Activated CD8-positive, alpha-beta memory T cell treated with anti-CD3 and anti-CD28 coated beads for 24 hours (primary cell): ENCODE measurements at regions not wholly inside any gene's neighbourhood (a gene's known extent, or its start where the extent isn't known, plus 50 kb on each side); places are given as distances from the start of the nearest gene placed in this dataset.

Source experiments
- DNase-seq: peaks from one replicate; pipeline ENCODE4 v3.0.0-alpha.2; 2020

DNA sequence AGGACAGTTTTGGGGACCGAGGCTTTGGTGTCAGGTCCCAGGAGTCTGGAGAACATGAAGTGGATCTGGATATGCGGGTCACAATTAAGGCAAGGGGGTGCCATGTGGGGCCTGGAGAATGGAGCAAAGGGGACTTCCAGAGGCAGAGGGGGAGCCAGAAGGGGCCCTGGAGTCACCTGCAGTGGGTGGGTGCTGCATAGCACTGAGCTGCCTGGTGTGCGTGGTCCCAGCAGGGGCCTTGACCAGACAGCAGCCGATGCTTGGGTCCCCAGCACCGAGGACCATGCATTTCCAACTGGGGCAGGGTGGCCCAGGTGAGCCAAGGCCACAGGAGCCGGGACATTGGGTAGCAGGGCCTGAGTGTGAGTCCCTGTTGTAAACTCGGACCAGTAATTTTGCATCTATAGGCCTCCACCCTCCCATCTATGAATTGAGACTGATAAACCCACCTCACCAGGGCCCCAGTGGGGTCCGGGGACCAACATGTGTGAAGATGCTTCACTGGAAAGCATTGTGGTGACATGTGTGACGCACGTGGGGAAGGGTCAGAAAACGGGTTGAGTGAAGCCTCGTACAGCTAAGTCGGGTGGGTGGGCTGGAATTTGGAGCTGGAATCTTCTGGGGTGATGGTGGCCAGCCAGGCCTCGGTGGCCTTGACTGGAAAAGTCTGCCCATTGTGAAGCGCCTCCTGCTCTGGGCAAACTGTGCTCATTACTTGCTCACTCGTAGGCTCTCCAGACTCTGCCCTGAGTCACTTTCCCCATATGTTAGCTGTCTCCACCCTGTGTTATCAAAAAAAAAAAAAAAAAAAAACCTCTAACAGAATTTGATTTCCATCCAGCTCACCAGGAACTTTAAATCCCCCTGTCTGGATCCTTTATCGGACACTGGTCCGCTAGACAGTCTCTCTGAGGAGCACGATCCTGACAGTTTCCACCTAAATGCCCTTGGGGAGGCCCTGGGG lies 90.5 kb upstream of the ZNF469 start:
- DNase-seq = no peak

- no peak for DNase-seq
Measured at GRCh38 chr16:88293097-88293496, 89.7 kb upstream of the ZNF469 start.

DNA sequence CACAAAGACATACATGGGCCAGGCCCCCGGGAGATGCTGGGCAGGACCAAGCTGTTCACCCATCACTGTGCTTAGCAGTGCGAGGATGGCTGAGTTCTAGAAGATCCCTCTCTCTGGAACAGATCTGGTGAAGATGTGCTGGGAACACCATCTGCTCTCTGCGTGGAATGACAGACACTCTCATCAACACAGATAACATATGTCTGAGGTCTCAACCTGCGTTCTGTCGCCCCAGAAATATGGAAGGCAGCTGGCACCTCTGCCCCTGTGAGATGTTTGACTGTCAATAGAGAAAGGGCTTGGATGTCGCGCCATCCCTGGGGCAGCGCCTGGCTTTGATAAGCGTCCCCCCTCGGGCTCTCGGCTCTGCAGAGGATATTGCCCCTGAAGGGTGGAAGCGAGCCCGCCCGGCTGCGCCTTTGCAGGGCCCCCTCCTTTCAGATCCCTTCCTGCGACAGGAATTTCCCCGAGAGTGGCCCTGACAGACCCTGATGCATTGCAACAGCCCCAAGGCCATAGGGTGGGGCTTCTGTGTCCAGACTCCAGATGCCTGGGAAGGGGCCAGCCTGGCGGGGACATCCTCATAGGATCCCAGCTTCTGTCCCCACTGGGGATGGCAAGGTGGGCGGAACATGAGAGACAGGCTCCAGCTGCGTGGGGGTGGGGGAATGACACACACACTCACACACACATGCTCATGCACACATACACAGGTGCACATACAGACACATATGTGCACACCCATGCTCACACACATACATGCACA lies 86.9 kb upstream of the ZNF469 start:
- no peak for DNase-seq

DNA sequence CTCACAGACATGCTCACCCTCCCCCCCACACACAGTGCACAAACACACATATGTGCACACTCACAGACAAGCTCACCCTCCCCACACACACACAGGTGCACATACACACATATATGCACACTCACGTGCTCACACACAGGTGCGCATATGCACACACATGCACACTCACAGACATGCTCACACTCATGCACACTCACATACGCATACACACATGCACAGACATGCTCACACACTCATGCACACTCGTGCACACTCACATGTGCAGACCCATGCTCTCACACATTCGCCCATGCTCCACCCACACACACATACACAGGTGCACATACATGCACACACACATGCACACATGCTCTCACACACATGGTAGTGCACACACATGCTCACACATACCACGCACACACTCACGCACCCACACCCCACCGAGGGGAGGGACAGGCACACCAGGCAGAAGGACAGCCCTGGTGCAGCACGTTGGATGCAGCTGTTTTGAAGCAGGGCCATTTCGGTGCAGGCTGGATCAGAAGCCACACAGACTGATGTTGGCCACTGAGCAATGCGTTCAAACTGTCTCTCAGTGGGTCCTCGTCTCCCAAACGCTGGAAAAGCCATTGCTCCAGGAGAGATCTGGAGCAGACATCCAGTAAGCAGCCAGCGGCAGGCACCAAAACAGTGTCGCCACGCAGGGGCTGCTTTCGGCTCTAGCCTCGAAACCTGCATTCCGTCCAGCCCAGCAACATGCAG lies 86.2 kb upstream of the ZNF469 start:
- DNase-seq = no peak

DNA sequence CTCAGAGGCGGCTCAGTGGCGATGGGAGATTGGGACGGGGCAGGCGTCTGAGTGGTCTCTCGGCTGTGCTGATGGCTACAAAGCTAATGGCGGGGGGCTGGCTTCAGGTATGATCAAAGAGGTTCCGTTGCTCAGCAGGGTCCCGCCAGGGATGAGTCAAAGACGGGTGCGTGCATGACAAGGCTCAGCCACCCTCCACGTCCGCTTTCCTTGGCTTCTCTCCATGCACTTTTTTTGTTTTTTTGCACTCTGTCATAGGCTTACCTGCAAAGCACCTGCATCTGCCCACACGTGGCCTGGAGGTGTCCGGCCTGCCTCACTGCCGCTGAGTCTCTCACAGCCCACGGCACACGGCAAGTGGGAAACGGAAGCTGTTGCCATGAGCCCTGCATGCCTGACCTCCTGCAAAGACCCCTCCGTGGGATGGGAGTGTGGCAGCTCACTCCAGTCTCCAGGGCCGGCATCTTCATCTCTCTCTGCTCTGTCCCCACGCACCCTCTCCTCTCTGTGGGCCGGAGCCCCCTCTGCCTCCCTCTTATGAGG lies 85.5 kb upstream of the ZNF469 start:
- no peak for DNase-seq

DNA sequence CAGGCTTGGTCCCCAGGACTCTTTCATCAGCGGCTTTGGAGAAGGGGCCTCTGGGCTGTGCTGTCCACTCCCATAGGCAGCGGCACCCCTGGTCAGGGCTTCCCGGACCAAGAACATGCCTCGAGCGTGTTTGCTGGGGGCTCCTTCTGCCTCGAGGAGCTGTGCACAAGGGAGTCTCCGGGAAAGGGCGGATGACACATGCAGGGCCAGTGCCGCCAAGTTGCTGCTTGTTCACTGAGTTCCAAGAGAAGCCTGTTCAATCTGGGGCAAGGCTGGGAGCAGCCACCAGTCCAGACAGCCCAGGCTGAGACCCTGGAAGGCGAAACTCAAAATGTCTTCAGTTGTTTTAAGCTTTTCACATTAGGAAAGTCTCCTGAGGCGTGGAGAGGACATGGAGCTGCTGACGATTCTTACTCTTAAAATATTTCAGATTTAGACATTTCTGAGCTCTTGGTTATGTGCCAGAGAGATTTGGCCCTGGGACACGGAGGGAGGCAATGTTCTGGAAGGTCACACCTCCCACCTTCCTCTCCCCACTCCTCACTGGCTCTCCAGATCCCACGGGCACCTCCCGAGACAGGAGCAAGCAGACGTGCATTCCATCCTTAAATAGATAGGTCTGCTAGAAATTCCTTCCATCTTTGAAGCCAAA lies 84.5 kb upstream of the ZNF469 start:
- DNase-seq = no peak

DNA sequence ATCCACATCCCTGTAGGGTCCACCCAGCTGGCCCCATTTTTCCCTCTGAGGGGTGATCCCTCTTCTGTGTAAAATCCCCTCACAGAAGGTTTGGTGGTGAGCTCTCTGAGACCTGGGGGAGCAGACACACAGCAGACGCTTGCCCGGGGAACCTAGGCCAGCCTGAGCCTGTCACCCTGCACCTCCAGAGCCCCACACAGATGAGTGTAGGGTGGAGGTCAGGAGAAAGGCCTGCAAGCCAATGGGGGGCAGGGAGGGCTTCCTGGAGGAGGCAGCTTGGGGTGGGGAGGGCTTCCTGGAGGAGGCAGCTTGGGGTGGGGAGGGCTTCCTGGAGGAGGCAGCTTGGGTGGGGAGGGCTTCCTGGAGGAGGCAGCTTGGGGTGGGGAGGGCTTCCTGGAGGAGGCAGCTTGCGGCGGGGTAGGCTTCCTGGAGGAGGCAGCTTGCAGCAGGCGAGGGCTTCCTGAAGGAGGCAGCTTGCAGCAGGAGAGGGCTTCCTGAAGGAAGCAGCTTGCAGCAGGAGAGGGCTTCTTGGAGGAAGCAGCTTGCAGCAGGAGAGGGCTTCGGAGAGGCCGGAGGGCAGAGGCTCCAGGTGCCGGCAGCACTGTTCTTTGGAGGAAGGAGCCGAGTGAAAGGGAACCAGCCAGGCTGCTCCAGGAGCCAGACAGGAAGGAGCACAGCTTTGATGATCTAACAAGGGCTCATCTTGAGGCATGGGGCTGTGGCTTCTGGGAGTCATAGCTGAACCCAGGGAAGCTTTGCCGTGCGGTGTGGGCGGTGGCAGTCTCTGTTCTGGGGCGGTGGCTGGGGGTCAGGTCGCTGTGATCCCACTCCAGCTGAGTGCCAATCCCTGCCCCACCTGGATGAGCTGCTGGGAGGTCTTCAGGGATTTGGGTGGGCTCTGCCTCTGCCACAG lies 83.7 kb upstream of the ZNF469 start:
- no peak for DNase-seq

- no peak for DNase-seq
Measured at GRCh38 chr16:88299751-88300462, 82.9 kb upstream of the ZNF469 start.

DNA sequence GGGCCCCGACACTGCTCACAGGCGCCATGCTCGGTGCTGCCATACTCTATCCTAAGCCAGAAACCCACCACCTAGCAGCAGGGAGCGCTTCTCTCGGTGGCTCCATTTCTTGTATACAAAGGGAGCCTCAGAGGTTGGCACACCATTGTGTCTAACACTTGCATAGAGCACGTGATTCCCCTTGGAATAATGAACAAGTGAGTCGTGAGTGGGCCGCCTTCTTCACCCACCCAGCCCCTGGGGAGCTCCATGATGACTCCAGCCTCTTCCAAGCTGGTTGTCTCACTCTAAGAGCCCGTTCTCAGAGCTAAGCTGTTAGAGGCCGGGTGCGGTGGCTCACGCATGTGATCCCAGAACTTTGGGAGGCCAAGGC lies 82.3 kb upstream of the ZNF469 start:
- DNase-seq = no peak

- DNase-seq = no peak
Measured at GRCh38 chr16:88301431-88301830, 81.3 kb upstream of the ZNF469 start.

DNA sequence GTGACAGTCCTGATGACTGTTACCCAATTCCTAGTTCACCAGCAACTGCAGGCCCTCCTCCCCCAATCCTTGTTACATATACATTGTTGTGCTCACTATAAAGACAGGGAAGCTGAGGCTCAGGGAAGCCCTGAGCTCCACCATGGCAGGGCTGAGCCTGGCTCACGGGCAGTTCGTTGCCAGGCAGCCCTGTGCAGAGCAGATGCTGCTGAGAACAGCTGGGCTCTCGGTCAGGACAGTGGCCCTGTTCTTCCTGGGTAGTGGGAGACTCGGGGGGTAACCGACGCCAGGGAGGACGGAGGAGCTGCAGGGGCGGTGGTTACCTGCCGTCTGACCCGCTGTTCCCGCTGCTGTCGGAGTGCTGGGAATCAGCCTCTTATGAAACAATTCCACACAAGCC lies 80.9 kb upstream of the ZNF469 start:
- DNase-seq = no peak

- no peak for DNase-seq
Measured at GRCh38 chr16:88302666-88303065, 80.1 kb upstream of the ZNF469 start.

GRCh38 chr16:88303405-88303804 lies 79.4 kb upstream of the ZNF469 start:
- DNase-seq = no peak

DNA sequence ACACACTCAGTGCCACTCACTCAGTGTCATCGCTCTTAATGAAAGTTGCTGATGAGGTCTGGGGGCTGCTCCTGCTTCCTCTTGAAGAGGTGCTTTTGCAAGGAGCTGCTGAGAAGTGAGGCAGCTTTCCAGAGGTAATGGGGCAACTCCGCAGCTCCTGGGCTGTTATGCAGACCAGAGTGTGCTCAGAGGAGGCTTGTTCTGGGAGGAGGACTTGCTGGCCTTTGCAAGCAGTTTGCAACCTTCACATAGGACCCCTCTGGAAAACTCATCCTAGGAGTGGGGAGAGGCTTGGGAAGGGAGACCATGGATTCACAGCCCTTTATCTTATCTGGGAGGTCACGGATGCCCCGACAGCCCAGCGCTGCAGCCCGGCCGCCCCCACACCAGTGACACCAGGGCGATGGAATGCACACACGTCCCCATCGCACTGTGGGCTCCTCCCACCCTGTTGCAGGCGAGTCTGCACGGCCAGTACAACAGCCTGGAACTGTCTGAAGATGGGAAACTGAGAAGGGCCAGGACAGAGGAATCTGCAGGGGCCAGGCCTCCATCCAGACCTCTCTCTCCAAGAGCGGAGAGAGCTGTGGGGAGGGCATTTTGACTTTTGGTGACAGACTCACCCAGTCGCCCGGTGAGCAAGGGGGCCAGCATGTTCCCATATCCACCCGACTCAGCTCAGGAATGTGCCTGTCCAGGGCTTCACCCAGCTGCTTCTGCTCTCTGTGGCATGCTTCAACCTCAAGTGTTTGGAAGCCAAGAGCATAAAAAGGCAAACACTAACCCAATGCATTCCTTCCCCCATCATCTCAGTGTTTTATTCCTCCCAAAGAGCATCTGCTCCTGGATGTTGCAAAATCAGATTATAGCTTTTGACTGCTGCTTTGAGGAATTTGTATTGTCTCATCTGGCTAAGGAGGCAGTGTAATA lies 78.6 kb upstream of the ZNF469 start:
- DNase-seq = no peak

DNA sequence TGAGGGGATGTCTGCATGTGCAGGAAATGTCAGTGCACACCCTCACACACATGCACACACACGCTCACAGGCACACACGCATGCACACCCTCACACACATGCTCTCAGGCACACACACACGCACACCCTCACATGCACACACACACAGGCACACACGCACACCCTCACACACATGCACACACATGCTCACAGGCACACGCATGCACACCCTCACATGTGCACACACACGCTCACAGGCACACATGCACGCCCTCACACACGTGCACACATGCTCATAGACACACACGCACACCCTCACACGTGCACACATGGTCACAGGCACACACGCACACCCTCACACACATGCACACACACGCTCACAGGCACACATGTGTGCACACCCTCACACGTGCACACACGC lies 77.6 kb upstream of the ZNF469 start:
- no peak for DNase-seq

DNA sequence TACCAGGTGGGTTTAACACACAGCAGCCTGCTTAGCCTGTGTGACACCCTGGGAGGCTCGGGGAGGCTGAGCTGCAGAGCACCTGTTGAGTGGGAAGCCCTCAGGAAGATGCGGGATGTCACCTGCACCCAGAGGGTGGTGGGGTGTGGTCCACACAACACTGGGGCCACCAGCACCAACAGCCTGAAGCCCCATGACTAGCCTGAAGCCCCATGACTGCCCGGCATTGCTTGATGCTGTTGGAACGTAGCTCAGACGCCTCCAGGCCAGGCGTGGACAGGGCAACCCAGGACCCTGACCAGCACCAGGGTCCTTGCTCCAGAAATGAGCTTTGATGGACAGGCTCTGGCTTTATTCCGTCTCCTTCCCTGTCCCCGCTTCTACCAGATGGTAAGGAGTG lies 76.3 kb upstream of the ZNF469 start:
- no peak for DNase-seq

DNA sequence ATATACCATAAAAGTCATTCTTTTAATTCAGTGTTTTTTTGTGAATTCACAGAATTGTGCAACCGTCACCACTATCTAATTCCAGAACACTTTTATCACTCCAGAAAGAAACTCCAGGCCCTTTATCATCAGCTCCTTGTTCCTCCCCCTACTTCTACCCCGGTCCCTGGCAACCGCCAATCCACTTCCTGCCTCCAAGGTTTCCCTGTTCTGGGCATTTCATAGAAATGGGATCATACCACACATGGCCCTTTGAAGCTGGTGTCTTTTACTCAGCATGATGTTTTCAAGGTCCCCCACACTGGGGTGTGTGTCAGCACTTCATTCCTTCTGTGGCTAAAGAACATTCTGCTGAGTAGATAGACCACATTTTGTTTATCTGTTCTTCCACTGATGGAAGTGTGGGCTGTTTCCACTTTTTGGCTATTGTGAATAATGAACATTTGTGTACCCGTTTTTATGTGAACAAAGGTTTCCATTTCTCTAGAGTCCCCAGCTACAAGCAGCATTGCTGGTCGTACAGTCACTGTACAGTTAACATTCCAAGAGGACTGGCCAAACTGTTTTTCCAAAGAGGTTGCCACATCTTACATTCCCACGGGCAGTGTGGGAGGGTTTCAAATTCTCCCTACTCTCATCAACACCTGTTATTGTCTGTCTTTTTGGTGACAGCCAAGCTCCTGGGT lies 75.8 kb upstream of the ZNF469 start:
- DNase-seq = no peak

- DNase-seq = no peak
Measured at GRCh38 chr16:88308441-88309173, 74.2 kb upstream of the ZNF469 start.
